NCI-H1105 treated with DMSO at 0.1 percent for 48 hours (cell line): ENCODE measurements at regions not wholly inside any gene's neighbourhood (a gene's known extent, or its start where the extent isn't known, plus 50 kb on each side); places are given as distances from the start of the nearest gene placed in this dataset.

Source experiments
- DNase-seq: peaks from one replicate; lab custom pipeline; 2025; lab: John Stamatoyannopoulos, UW

DNA sequence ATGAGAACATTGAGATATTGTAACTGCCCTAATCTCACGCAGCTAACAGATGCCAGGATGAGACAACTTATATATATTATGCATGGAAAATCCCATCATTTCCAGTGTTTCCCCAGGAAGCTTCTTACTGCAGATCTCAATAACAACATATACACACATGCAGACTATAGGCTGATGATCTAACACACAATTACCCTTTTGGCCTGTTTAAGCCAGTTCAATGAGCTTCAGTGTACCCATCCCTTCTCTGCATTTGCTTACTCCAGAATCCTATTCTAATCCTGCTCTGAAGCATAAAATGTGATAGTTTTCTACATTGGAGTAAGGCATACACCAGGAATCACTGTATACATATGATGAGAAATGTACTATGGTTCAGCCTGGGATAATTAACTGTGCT lies 489.4 kb downstream of the SUCLA2 start:
- DNase-seq = no peak

DNA sequence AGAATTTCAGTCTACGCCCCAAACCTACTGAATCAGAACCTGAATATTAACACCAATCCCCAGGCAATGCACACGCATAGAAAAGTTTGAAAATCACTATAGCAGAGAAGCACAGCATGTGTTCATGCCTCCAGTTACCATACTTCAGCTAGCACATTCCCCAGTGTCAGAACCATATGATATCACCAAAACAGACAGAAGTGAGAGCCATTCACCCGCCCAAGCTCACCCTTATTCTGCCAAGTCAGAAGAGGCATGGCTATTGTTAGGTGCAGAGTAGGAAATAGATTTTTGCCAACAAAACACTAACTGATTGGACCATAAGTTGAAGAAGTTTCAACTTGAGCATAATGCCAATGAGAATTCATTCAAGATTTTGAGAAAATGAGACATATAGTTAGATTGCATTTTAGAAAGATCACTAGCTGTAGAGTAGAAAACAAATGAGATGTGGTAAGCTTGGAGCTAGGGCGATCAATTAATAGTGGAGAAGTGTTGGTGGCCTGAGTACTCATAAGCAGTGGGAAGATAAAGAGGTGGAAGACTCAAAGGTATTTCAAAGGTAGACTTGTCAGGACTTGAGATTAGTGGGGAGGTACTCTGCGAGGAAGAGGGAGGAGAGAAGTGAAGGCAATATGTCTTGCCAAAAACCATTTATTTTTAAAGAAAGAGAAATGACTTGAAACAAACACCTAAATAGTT lies 492.4 kb downstream of the SUCLA2 start:
- DNase-seq = no peak

DNA sequence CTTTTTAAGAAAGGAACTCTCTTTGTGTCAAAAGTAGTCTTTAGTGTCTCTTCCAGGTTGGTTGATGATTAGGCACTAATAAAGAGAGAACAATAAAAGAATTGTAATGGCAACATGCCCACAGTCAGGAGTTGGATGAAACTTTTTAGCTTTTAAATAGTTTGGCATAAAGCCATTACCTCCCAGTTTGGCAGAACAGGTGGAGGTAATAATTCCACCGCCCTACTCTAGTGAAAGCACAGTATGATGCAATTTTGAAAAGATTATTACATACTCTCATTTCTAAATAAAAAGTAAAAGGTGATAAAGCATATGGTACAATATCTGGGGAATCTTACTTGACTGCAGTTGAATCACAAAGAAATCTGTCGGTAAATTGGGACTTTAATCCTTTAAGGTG lies 497.6 kb downstream of the SUCLA2 start:
- no peak for DNase-seq

DNA sequence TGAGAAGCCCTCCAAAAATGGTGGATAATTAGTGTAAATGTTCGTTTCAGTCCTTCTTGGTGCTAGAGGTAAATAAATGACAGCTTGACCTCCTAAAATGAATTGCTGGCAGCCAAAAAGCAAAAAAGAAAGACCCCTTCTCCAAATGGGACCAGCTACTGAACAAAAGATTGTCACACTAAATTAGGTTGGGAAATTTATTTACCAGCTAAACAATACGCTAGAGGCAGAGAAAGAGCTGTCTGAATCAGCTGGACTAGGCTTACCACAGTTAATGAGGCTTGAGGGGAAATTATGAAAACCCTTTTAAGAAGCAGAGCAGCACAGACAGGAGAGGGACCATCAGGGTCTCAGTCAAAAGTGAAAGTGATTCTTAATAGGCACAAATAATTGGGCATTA lies 498.9 kb downstream of the SUCLA2 start:
- DNase-seq = no peak

DNA sequence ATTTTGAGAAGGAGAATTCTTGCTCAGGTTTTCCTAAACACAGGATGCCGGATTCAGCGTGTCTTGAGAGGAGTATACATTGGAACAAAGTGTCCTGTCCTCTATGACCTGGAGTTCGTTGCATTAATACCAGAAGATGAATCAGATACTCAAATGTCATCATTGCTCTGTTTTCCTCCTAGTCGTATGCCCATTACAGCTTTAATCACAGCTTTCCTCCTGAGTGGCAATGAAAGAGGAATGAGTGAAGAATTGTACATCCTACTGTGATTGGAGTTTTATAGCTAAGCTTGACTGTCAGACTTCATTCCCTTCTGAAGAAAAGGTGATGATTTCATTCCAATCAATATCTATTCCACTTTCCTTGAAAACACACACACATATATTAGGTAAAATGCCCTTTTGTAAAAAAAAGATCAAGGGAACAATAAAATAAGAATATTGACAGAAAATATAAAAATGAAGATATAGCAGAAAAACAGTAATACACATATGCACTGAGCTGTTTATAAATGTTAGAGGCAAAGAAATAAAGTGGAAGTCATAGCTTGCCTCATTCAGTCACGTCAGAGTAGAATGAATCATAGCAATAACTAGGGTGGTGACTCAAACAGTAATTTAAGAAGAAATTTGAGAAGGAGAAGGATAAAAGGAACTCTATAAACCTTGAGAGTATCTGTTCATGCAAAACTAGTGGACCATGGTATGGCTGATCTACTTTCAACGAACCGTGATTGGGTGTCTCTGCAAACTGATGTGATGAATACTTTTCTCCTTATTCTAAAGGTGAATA lies 501.5 kb downstream of the SUCLA2 start:
- DNase-seq = no peak

DNA sequence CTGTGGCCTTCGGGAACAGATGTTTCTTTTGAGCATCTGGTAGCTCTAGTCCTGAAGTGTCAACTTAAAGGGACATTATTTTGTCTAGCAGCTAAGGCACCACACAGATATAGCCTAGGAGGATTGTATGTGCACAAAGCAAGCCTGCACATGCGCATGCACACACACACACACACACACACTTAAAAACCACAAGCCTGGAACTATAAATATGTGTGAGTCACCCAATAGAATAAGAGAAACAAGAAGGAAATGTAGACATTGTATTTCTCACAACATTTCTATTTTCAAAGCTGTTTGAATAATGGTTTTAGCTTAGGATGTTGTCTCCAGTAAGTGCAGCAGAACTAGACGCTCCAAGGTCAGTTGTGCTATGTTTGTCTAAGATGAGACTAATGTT lies 516.5 kb downstream of the SUCLA2 start:
- no peak for DNase-seq

DNA sequence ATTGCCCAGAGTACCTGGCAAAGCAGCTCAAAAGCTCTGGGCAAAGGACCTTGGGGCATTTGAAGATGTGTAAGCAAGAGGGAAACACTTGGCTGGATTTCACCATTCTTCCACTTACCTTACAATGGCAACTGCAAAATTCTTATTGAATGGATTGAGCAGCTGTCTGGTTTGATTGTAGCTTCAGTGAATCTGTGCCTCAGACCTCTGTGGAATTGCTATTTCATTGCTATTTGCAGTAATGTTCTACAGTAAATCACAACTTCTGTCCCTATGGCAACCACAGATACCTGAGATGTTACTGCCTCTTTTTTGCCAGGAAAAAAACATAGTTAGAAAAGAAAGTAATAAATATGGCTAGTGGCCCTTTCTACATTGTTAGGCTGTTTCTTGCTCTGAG lies 519.5 kb downstream of the SUCLA2 start:
- no peak for DNase-seq

DNA sequence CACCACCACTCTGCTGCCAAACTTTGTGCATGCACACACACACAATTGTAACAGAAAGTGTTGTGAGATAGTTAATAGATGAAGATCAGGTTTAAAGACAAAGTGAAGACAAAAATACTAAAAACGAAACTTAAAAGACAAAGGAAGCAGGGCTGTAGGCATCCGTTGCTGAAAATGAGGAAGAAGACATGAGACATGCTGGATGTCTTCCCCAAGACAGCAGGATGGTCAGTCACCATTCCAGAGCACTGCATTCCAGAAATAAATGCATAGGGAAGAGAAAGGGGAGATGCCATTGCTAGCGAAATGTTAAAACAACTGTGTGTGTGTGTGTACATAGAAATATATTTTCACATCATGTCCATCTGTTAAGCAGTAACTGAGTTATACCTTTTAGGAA lies 520.1 kb downstream of the SUCLA2 start:
- no peak for DNase-seq

DNA sequence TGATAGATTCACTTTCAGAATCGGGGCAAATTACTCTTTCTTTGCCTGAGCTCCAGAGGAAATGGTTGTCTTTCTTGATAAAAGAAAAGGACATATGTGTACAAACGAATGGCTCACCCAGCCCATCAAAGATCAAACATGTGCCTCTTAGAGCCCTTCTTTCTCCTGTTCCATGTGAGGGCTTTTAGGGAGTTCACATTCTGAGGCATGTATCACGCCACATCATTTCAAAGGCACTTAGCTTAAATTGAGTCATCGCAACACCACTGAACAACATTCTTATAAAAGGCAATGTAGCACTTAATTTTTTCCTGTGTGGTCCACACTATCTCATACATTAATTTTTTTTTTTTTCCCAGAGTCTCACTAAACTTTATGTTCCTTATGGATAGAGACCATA lies 521.0 kb downstream of the SUCLA2 start:
- no peak for DNase-seq

DNA sequence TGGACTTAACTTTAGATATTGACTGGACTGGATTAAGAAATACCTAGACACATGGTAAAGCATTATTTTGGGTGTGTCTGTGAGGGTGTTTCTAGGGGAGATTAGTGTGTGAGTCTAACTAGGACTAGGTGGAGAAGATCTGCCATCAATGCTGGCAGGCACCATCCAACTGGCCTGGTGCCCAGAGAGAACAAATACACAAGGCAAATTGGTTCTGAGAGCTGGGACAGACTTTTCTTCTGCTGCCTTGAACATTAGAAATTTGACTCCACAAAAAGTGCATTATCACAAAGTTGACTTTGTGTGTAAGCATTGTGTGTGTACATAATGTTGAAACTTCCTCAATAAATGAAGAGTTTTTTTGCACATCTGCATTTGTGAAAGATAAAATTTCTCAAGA lies 522.1 kb downstream of the SUCLA2 start:
- DNase-seq = no peak

DNA sequence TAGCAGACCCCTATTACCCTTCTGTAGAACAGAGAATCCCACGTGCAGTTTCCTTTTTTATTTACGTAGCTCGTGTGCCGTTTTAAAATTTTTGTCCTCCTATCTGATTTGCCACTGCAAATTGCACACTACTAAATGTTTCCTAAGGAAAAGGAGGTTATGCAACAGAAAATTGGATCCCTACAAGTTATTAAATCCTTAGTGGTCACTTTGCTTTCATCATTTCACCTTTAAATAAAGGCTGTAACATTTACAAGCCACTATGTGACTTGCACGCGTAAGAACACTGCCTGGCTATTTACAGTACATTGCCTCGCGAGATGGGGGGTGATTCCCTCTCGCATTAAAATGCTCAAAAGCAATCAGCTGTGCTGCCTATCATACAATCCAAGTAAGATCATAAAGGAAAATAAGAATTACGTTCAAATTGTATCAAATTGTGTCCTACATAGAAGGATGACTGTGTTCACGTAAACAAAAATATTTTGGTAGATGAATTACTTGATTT lies 525.6 kb downstream of the SUCLA2 start:
- DNase-seq = no peak

DNA sequence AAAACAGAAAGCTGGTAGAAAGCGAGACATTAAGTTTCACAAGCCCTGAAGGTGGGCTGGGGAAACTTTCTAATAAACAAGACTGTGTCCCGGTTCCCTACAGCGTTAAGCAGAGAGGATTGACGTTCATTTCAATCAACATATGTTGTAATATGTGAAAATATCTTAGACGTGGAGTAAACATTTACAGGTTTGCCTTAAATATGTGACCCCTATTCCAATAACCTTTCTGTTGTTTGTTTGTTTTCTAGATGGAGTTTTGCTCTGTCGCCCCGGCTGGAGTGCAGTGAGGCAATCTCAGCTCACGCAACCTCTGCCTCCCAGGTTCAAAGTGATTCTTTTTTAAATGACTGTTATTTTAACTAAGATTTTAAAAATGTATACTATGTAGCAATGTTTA lies 526.2 kb downstream of the SUCLA2 start:
- no peak for DNase-seq

DNA sequence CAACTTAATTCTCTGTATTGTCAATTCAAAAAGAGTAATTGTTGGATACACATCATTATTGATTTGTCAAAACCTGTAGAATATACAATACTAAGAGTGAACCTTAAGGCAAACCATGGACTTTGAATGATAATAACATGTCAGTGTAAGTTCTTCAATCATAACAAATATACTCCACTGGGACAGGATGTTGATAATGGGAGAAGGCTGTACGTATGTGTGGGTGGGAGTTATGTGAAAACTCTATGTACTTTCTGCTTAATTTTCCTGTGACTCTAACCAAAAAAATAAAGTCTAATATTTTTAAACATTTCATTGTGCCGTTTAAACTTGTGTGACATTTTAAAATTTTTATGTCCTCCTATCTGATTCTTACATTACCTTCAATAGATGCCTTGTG lies 526.7 kb downstream of the SUCLA2 start:
- DNase-seq = no peak

DNA sequence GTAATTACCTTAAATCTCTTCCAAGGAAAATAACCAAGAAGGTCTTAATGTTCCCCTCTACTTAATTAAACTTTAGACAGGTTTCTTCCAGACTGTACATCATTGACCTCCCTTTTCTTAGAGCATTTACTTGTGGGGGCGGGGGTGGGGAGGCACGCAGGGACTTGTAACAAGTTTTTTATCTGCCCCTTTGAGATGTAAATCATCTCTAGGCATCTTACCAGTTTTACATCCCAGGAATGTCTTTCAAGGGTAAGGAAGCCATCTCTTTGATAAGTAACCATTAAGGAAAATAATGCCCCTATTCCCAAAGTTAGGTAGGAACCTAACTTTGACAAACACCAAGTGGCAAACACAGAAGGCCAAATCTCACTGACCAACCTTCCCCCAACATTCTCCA lies 528.6 kb downstream of the SUCLA2 start:
- no peak for DNase-seq

DNA sequence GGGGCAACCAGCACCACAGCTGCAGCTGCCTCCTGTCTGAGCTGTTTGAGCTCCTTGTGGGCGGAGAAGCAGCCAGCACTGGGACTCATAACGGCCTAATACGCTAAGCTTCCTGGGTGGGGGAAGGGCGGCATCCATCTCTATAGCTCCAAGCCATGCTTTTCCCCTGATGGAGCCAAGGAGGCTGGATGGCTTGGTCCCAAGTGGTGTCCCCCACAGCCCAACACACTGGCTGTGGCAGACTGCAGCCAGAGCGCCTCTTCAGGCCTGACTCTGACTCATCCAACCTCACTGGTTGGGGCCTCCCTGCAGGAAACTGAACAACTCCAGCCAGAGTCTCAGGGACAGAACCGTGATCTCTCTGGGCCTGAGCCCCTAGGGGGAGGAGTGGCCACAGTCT lies 537.3 kb downstream of the SUCLA2 start:
- DNase-seq = no peak

DNA sequence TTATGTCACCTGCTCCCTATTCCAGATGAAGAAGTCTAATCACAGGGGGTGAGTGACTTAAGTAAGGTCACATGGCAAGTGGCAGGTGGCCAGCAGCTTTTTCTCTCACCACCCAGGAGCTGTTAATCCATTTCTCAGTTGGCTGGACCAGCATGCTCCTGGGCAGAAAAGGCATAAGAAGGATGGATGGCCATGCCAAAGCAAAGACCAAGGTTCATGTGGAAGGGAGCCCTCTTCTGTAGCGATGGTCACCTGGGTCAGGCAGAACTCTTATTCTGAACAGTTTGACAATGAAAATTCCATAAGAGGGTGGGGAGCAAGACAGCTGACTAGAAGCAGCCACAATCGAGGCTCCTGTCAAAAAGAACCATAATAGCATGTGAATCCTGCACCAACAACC lies 538.1 kb downstream of the SUCLA2 start:
- DNase-seq = no peak

DNA sequence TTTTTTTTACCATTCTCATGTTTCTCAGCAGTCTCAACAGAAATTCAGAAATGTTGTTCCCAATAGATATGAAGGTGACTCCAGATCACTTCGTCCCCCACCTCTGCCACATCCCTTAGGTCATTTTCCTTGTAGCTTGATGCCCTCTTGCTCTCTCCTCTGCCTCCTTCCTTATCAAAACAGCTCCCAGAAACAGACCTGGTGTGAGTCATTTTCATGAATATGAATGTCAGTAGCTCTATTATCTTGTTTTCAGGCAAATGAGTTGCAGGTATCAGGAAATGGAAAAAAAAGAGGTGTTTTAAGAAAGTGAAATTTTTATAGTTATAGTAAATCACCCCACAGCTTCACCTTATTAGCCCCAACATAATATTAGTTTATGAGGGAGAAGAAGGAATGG lies 539.3 kb downstream of the SUCLA2 start:
- DNase-seq = no peak

DNA sequence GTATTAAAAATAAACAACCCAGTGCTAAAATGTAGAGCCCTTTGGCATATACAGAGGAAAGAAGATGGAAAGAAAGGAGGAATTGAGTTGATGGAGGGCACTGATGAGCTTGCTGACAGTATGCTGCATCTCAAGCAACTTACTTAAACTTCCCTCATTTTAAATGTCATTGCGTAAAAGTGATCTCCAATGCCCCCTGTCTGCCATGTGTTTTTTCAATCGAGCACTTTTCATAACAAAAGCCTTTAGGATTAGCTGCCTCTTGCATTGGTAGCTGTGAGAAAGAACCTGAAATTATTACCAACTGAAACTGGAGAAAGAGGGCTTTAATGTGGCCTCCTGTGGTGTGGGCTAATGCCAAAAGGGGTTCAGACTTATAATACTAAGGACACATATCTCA lies 541.6 kb downstream of the SUCLA2 start:
- no peak for DNase-seq

DNA sequence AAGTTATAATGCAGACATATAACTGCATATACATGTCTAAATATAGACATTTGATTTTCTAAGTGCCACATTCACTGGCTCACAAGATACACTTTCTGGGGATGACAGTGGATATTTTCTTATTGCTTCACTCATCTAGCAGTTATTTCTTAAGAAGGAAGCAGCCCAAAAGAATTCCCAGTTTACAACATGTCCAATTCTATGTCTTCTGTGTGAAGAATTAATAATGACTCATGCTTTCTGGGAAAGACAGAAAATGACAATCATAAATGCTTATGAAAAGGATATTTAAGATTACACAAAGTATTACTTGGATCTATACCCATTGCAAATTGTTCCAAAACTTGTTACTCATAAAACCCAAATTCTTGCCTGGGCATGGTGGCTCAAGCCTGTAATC lies 543.4 kb downstream of the SUCLA2 start:
- no peak for DNase-seq

DNA sequence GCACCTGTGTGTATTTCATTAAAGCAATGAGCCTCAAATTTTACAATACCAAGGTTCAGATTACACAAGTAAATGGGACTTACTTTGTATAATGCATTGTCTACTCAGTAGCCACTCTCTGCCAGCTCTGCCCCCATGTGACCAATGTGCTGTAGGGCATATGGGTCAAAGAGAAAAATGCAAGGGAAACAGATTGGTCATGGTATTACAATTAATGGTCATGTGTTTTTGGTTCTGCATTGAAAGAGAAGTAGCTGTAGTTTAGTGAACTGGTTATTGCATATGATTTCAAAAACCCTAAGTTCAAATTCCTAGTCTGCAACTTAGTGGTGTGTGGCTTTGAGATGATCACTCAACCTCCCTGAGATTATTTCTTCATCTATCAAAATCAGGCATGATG lies 545.4 kb downstream of the SUCLA2 start:
- no peak for DNase-seq

DNA sequence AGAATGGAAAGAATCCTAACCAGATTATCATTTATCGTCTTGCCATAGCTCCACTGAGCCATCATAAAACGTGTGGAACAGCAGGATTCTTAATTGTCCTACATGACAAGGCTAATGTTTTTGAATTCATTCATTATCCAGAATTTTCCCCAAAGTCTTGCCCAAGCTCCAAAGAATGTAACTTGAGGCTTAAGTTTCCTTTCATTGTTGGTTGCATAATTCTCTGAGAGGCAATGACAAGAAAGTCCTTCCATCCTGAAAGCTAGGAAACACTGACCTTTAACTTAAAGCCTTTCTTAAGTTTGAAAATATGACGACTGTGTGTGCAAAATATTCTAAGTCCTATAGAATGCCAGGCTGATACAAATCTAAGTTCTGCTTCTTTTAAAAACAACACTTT lies 546.1 kb downstream of the SUCLA2 start:
- DNase-seq = no peak

DNA sequence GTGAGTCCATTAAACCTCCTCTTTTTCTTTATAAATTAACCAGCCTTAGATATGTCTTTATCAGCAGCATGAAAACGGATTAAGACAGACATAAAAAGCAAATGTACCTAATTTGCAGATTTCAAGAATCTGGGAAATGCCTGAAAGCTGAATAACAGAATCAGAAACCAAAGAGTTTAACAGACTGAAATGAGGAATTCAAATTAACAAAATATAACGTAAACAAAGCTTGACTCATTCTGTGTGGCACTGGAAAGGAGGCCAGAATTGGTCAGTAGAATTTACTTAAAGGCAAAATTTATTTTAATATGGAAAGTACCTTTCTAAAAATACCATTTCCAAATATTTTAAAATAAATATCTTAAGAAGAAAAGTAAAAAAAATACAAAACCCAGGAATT lies 540.6 kb upstream of the HTR2A start:
- no peak for DNase-seq

DNA sequence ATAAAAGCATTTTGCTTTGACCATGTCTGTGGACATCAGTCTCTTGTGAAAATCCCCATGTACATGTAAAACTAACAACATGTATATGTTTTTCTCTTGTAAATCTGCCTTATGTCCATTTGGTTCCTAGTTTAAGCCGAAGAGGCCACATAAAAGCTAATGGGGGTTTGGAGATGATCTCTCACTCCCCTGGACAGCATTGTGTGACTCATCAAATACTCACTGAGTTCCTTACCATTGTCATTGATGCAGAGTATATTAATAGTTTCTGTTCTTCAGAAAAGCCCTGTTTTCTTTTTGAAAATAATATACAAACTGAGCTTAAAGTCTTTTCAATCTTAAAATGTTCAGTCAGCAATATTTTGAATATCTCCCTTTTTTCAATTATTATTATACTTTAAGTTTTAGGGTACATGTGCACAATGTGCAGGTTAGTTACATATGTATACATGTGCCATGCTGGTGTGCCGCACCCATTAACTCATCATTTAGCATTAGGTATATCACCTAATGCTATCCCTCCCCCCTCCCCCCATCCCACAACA lies 536.7 kb upstream of the HTR2A start:
- no peak for DNase-seq
